Fibroblast of pulmonary artery (primary cell): ENCODE measurements at regions not wholly inside any gene's neighbourhood (a gene's known extent, or its start where the extent isn't known, plus 50 kb on each side); places are given as distances from the start of the nearest gene placed in this dataset.

ENCODE experiments used
- DNase-seq: peaks from one replicate; pipeline ENCODE4 v3.0.0-alpha.2; 2010; ENCODE audit warnings: low read depth
- H3K4me3 ChIP-seq: replicated peaks from 2 replicates; pipeline ENCODE4 v1.5.1; 2011; ENCODE audit warnings: low read depth, mild to moderate bottlenecking, control low read depth, low read length, moderate library complexity
- CTCF ChIP-seq: IDR thresholded peaks from 2 replicates; pipeline ENCODE4 v1.5.1; 2011; ENCODE audit warnings: mild to moderate bottlenecking, control low read depth, low read length, inconsistent platforms; ENCODE audit errors: missing control alignments

DNA sequence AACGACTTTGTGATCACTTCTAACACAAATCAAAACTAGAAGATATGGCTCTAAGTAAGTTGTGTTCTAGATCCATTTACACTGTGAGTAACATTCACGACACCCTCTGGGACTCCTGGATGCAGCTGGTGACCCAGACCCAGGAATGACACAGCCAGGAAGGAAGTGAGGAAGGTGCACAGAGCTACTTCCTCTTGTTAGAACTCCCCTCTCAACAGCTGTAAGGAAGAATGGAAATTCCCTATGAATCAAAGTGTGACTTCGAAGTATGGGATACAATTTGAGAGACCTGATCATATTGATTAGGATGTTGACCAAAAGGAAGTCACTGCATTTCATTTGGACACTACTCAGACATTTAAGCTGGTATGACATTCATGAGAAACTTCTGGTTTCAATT lies 185.3 kb downstream of the NRIP1 start:
- DNase-seq = no peak
- no peak for TF ChIP-seq CTCF
- no peak overlapping the region for H3K4me3 ChIP-seq

GRCh38 chr21:14878971-14879370 lies 185.8 kb downstream of the NRIP1 start:
- TF ChIP-seq CTCF = no peak
- H3K4me3 ChIP-seq = no peak overlapping the region
- no peak for DNase-seq

DNA sequence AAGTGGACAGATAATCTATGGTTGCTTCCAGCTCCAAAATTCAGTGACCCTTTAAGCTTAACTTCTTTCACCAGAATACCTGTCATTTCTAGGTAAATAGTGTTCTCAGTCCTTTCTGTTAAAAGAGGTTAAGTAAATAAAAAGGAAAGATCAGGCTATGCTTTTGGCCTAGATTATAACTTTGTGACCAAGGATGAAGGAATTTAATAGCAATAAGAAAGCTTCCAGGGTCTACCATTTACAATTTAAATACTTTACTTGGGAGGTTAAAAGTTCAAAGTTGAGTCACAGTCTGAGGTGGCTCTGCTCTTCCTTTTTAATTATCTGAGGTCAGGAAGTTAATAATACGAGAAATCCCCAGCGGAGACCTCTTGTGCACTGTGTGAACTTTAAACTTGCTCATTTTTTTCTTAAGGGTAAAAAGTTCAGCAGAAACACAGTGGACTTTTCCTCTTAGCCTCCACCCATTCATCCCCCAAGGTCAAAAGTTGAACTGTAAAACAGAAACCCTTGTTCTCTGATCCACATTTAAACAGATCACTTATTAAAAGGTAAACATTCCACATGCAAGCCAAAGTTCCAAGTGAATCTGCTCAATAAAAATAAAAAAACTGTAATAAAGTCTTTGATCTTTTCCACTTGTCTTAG lies 187.1 kb downstream of the NRIP1 start:
- TF ChIP-seq CTCF = no peak
- no peak overlapping the region for H3K4me3 ChIP-seq
- no peak for DNase-seq

- DNase-seq = no peak
- TF ChIP-seq CTCF = no peak
- H3K4me3 ChIP-seq = no peak overlapping the region
Observed at GRCh38 chr21:14876524-14876840, 188.3 kb downstream of the NRIP1 start.

GRCh38 chr21:14875704-14876523 lies 188.9 kb downstream of the NRIP1 start:
- TF ChIP-seq CTCF = no peak
- no peak overlapping the region for H3K4me3 ChIP-seq
- DNase-seq = no peak

- TF ChIP-seq CTCF = no peak
- no peak overlapping the region for H3K4me3 ChIP-seq
- DNase-seq = no peak
Observed at GRCh38 chr21:14875186-14875585, 189.6 kb downstream of the NRIP1 start.

DNA sequence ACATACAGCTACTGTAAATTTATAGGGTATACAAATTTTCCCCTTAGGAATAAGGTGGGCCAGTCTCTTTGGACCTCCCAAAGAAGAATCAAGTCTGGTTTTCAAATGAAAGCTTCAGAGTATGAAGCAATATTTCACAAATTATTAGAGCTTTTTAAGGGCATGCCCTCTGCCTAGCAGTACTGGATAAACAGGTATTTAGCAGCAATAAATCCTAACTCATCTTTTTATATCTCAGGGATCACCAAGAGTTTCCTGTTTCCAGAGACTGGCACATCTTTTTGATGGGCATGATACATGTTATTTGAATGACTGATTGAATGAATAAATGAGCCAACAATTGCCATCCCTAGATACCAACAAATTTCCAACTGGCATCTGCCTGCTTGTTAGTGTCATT lies 190.4 kb downstream of the NRIP1 start:
- no peak for DNase-seq
- no peak overlapping the region for H3K4me3 ChIP-seq
- no peak for TF ChIP-seq CTCF
